Adrenal gland (tissue), 9 donors: ENCODE measurements at regions not wholly inside any gene's neighbourhood (a gene's known extent, or its start where the extent isn't known, plus 50 kb on each side); places are given as distances from the start of the nearest gene placed in this dataset.

Source experiments
- DNase-seq, 7 donors: peaks; one replicate each; pipeline ENCODE4 v3.0.0-alpha.2; 2019 to 2020
- H3K27ac ChIP-seq, 5 donors: fragments of 200-600 bp; sonication (generic) in 4 of 5; 1 replicate in 3 of 5; 2 replicates in 2 of 5; pipeline versions ENCODE4 v1.5.1 to v1.8.0; 2016 to 2020; ENCODE audit warnings: mild to moderate bottlenecking in 1 of 5
- H3K27me3 ChIP-seq: fragments of 200-600 bp; 2 replicates; pipeline ENCODE4 v1.8.0; 2021
- H3K36me3 ChIP-seq, 2 donors: fragments of 200-600 bp; replicated peaks in 1 of 2; 1 replicate in 1 of 2; 2 replicates in 1 of 2; pipeline versions ENCODE4 v1.5.1 to v1.8.0; 2018 to 2022
- H3K4me1 ChIP-seq, 2 donors: fragments of 200-600 bp; replicated peaks in 1 of 2; 1 replicate in 1 of 2; 2 replicates in 1 of 2; pipeline versions ENCODE4 v1.5.1 to v1.8.0; 2018 to 2021
- H3K4me3 ChIP-seq, 4 donors: fragments of 200-600 bp; sonication (generic) in 3 of 4; one replicate each; pipeline ENCODE4 v1.5.1; 2016 to 2018
- H3K9me3 ChIP-seq, 3 donors: fragments of 200-600 bp; sonication (generic) in 1 of 3; replicated peaks in 1 of 3; 1 replicate in 2 of 3; 2 replicates in 1 of 3; pipeline versions ENCODE4 v1.5.1 to v1.8.0; 2016 to 2021
- CTCF ChIP-seq, 6 experiments: fragments of 450-650 bp in 4 of 6; fragments of 200-600 bp in 2 of 6; sonication (generic) in 1 of 6; IDR thresholded peaks; 1 replicate in 5 of 6; 2 replicates in 1 of 6; pipeline versions ENCODE4 v1.5.1 to v1.8.0; 2016 to 2021; ENCODE audit warnings: antibody characterized with exemption in 6 of 6, mild to moderate bottlenecking in 2 of 6, moderate library complexity in 1 of 6
- POLR2A ChIP-seq, 2 donors: fragments of 450-650 bp; IDR thresholded peaks; one replicate each; pipeline ENCODE4 v1.6.1; 2017; ENCODE audit warnings: antibody characterized with exemption in 2 of 2, mild to moderate bottlenecking in 2 of 2, moderate library complexity in 1 of 2
- WGBS, 4 donors: extraction: QIAGEN DNeasy Blood & Tissue Kit in 2 of 4; methylation state at CpG; one replicate each; pipeline versions ENCODE4 v1.1.5 to v1.1.7; 2013 to 2017; 5-methylcytosine and 5-hydroxymethylcytosine counted together
- intact Hi-C, 2 donors: fragments of 100-400 bp; cut with DNase I; formaldehyde crosslinking; loops; one replicate each; pipeline versions ENCODE4 v1.14.1 to v1.15.0; 2022 to 2023
- donor health status: healthy with polysubstance abuse.
- donor health status: Bipolar disorder and iron deficiency.
- donor health status: DM: yes; HTN: yes; CAD: no.
- donor health status: DM: no; HTN: no; CAD: no.
- donor health status: DM: no; HTN: no; CAD: no.

- TF ChIP-seq POLR2A (IDR thresholded peaks at IDR 0.05) (no peak), CTCF (IDR thresholded peaks at IDR 0.05) (no peak)
- 75 to 78% (median 75%) methylated on average over 3 of the region's 3 CpGs for WGBS, 4 donors
- DNase-seq: no peak
Measured at GRCh38 chr4:107261241-107261874, 225.2 kb upstream of the DKK2 start.

DNA sequence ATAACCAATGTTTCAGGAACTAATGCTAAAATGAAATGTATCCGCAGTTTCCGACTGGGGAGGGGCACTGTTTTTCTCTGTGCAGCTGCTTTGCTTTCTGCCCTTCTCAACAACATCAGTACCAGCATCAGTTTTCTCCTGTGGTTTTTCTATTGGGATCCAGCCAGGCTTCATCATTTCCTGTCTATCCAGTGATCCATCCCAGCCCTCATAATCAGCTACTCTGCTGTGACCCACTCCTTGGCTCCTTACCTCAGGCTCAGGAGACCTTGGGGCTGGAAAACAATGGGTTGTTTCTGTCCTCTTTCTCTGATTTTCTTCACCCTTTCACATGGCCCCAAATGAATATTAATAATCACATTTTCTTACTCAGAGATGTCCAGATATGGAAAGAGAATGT lies 222.2 kb upstream of the DKK2 start:
- TF ChIP-seq CTCF (IDR thresholded peaks at IDR 0.05): no peak
- no peak for TF ChIP-seq POLR2A (IDR thresholded peaks at IDR 0.05)
- no peak overlapping the region for H3K4me3 ChIP-seq
- no peaks in the 10 kb centered on the region for H3K9me3 ChIP-seq
- no peak for DNase-seq
- H3K27me3 ChIP-seq: no peaks in the 10 kb centered on the region
- 82 to 96% (median 89%) methylated on average over 2 of the region's 2 CpGs for WGBS, 4 donors
- H3K4me1 ChIP-seq: peaks cover 0 to 7% of the 10 kb centered on the region in 2 donors
- no peak overlapping the region for H3K27ac ChIP-seq
- intact Hi-C loops: no loop called here
- no peaks in the 10 kb centered on the region for H3K36me3 ChIP-seq

More at GRCh38 chr4:107261241-107261874, 225.2 kb upstream of the DKK2 start:
- intact Hi-C loops: no loop called here
- Histone ChIP-seq H3K9me3 (no peaks in the 10 kb centered on the region), H3K4me3 (no peak overlapping the region), H3K4me1 (no peaks in the 10 kb centered on the region), H3K36me3 (no peaks in the 10 kb centered on the region), H3K27me3 (no peaks in the 10 kb centered on the region), H3K27ac (no peak overlapping the region)

DNA sequence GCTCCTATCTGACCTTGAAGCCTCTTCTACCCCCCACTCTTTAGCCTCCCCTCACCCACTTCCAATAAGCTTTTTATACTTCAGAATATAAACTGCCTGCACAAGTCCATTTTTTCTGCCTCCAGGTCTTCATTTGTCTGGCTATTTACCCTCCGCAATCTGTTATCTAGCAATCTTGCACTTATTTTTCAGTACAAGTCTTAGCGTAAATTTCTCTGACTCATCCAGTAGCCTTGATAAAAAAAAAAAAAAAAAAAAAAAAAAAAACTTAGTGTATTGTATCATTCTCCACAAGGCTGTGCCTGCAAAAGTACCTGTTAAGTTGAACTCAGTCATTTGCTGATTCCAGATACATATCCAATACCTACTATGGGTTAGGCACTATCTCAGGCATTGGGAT lies 219.5 kb upstream of the DKK2 start:
- Histone ChIP-seq H3K36me3 (no peaks in the 10 kb centered on the region), H3K9me3 (no peaks in the 10 kb centered on the region), H3K4me3 (no peak overlapping the region), H3K27me3 (no peaks in the 10 kb centered on the region), H3K27ac (no peak overlapping the region), H3K4me1 (peaks cover 0 to 7% of the 10 kb centered on the region in 2 donors)
- intact Hi-C loops: no loop called here
- no peak for DNase-seq
- no peak for TF ChIP-seq POLR2A (IDR thresholded peaks at IDR 0.05)
- TF ChIP-seq CTCF (IDR thresholded peaks at IDR 0.05): no peak
- 45 to 59% (median 51%) methylated on average over 2 of the region's 2 CpGs for WGBS, 4 donors

- Histone ChIP-seq H3K36me3 (no peaks in the 10 kb centered on the region), H3K4me3 (no peak overlapping the region), H3K9me3 (no peaks in the 10 kb centered on the region), H3K27me3 (no peaks in the 10 kb centered on the region), H3K27ac (no peak overlapping the region), H3K4me1 (peaks cover 0 to 7% of the 10 kb centered on the region in 2 donors)
- intact Hi-C loops: no loop called here
- DNase-seq: no peak
- WGBS, 4 donors: 41 to 59% (median 47%) methylated on average over 1 of the region's 1 CpG
- TF ChIP-seq POLR2A (IDR thresholded peaks at IDR 0.05) (no peak), CTCF (IDR thresholded peaks at IDR 0.05) (no peak)
Measured at GRCh38 chr4:107255114-107255513, 219.0 kb upstream of the DKK2 start.
